ENCODE measurements at regions not wholly inside any gene's neighbourhood (a gene's known extent, or its start where the extent isn't known, plus 50 kb on each side); places are given as distances from the start of the nearest gene placed in this dataset.

GRCh38 chr1:168913711-168914463, 184.9 kb upstream of the DPT start:
- no peak overlapping the region for H3K4me3 Mint-ChIP-seq (ENCODE audit: low read depth, unreplicated experiment)
- no peak overlapping the region for H3K27ac Mint-ChIP-seq (ENCODE audit: unreplicated experiment)
- TF ChIP-seq, protein P1, sequence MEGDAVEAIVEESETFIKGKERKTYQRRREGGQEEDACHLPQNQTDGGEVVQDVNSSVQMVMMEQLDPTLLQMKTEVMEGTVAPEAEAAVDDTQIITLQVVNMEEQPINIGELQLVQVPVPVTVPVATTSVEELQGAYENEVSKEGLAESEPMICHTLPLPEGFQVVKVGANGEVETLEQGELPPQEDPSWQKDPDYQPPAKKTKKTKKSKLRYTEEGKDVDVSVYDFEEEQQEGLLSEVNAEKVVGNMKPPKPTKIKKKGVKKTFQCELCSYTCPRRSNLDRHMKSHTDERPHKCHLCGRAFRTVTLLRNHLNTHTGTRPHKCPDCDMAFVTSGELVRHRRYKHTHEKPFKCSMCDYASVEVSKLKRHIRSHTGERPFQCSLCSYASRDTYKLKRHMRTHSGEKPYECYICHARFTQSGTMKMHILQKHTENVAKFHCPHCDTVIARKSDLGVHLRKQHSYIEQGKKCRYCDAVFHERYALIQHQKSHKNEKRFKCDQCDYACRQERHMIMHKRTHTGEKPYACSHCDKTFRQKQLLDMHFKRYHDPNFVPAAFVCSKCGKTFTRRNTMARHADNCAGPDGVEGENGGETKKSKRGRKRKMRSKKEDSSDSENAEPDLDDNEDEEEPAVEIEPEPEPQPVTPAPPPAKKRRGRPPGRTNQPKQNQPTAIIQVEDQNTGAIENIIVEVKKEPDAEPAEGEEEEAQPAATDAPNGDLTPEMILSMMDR (IDR thresholded peaks at IDR 0.05; ENCODE audit: unreplicated experiment) = no peak
- CTCF ChIA-PET = no interaction called here
- no peak for DNase-seq
- intact Hi-C loops (cut with micrococcal nuclease; ENCODE audit: unreplicated experiment) = no loop called here
- no TSS peak for BruUV-seq (replicated peaks)
- H3K4me1 Mint-ChIP-seq (ENCODE audit: low read depth, unreplicated experiment) = peaks cover 19% of the 10 kb centered on the region
- no peaks in the 10 kb centered on the region for H3K27me3 Mint-ChIP-seq (ENCODE audit: unreplicated experiment)
- H3K9me3 Mint-ChIP-seq (ENCODE audit: low read depth, unreplicated experiment) = no peaks in the 10 kb centered on the region
- H3K36me3 Mint-ChIP-seq (ENCODE audit: insufficient read depth, unreplicated experiment) = peaks cover 1% of the 10 kb centered on the region

- TF ChIP-seq, protein P1 (IDR thresholded peaks at IDR 0.05; ENCODE audit: unreplicated experiment) = no peak
- peaks cover 53% of the 10 kb centered on the region for H3K4me1 Mint-ChIP-seq (ENCODE audit: low read depth, unreplicated experiment)
- H3K36me3 Mint-ChIP-seq (ENCODE audit: insufficient read depth, unreplicated experiment) = peaks cover 14% of the 10 kb centered on the region
- CTCF ChIA-PET = interaction anchor here (0.6 to 0.9 kb wide), 2 partner anchors 25 to 281 kb away, joined by 3 read pairs; no protein-coding TSS in a partner anchor
- no peak for DNase-seq
- no TSS peak for BruUV-seq (replicated peaks)
- no peaks in the 10 kb centered on the region for H3K27me3 Mint-ChIP-seq (ENCODE audit: unreplicated experiment)
- no peaks in the 10 kb centered on the region for H3K9me3 Mint-ChIP-seq (ENCODE audit: low read depth, unreplicated experiment)
- intact Hi-C loops (cut with micrococcal nuclease; ENCODE audit: unreplicated experiment) = no loop called here
- H3K4me3 Mint-ChIP-seq (ENCODE audit: low read depth, unreplicated experiment) = no peak overlapping the region
- no peak overlapping the region for H3K27ac Mint-ChIP-seq (ENCODE audit: unreplicated experiment)
Measured at GRCh38 chr1:168917309-168917708, 188.3 kb upstream of the DPT start.

GRCh38 chr1:168917796-168918195, 188.7 kb upstream of the ATP1B1 start:
- H3K36me3 Mint-ChIP-seq (ENCODE audit: insufficient read depth, unreplicated experiment) = peaks cover 14% of the 10 kb centered on the region
- no peaks in the 10 kb centered on the region for H3K27me3 Mint-ChIP-seq (ENCODE audit: unreplicated experiment)
- no peak overlapping the region for H3K4me3 Mint-ChIP-seq (ENCODE audit: low read depth, unreplicated experiment)
- intact Hi-C loops (cut with micrococcal nuclease; ENCODE audit: unreplicated experiment) = loop anchor here (2.0 kb wide), 2 partner anchors 117 to 281 kb away; no protein-coding TSS in a partner anchor
- CTCF ChIA-PET = interaction anchor here (0.6 to 4.6 kb wide), 5 partner anchors 10 to 281 kb away, joined by 3 to 38 read pairs (median 3); no protein-coding TSS in a partner anchor
- peak overlapping the region; percentile 94 for H3K27ac Mint-ChIP-seq (ENCODE audit: unreplicated experiment)
- no TSS peak for BruUV-seq (replicated peaks)
- DNase-seq = no peak
- TF ChIP-seq, protein P1 (IDR thresholded peaks at IDR 0.05; ENCODE audit: unreplicated experiment) = no peak
- H3K4me1 Mint-ChIP-seq (ENCODE audit: low read depth, unreplicated experiment) = peaks cover 57% of the 10 kb centered on the region
- H3K9me3 Mint-ChIP-seq (ENCODE audit: low read depth, unreplicated experiment) = no peaks in the 10 kb centered on the region

GRCh38 chr1:168918860-168919741, 187.4 kb upstream of the ATP1B1 start:
- no TSS peak for BruUV-seq (replicated peaks)
- Mint-ChIP-seq H3K9me3 (ENCODE audit: low read depth, unreplicated experiment) (no peaks in the 10 kb centered on the region), H3K4me3 (ENCODE audit: low read depth, unreplicated experiment) (no peak overlapping the region), H3K27ac (ENCODE audit: unreplicated experiment) (peak overlapping the region; percentile 94), H3K27me3 (ENCODE audit: unreplicated experiment) (no peaks in the 10 kb centered on the region), H3K36me3 (ENCODE audit: insufficient read depth, unreplicated experiment) (peaks cover 14% of the 10 kb centered on the region), H3K4me1 (ENCODE audit: low read depth, unreplicated experiment) (peaks cover 69% of the 10 kb centered on the region)
- intact Hi-C loops (cut with micrococcal nuclease; ENCODE audit: unreplicated experiment) = loop anchor here (1.0 to 2.0 kb wide), 3 partner anchors 118 to 282 kb away; no protein-coding TSS in a partner anchor
- CTCF ChIA-PET = interaction anchor here (0.8 to 4.6 kb wide), 8 partner anchors 12 to 316 kb away, joined by 3 to 38 read pairs (median 6); no protein-coding TSS in a partner anchor
- TF ChIP-seq, protein P1 (IDR thresholded peaks at IDR 0.05; ENCODE audit: unreplicated experiment) = no peak
- peak; percentile 27 for DNase-seq

Data from Calu3 (cell line).